GM12872 (cell line): ENCODE measurements at regions not wholly inside any gene's neighbourhood (a gene's known extent, or its start where the extent isn't known, plus 50 kb on each side); places are given as distances from the start of the nearest gene placed in this dataset.
A peak's percentile ranks its signal among the peaks of the same experiment; 100 is the strongest.

Experiments used
- CTCF ChIP-seq: IDR thresholded peaks from 3 replicates; pipeline ENCODE4 v1.5.1; 2011; ENCODE audit warnings: low read depth, mild to moderate bottlenecking, low read length, moderate library complexity; ENCODE audit not compliant: insufficient read depth

- no peak for TF ChIP-seq CTCF
These were observed 119.0 kb upstream of the TMEFF2 start for GRCh38 chr2:192313773-192314172.

GRCh38 chr2:192311701-192312460, 117.1 kb upstream of the TMEFF2 start:
- no peak for TF ChIP-seq CTCF

- no peak for TF ChIP-seq CTCF
These were observed 112.8 kb upstream of the TMEFF2 start for GRCh38 chr2:192307530-192307929.

GRCh38 chr2:192298664-192299063, 103.9 kb upstream of the TMEFF2 start:
- no peak for TF ChIP-seq CTCF

- no peak for TF ChIP-seq CTCF
These were observed 97.7 kb upstream of the TMEFF2 start for GRCh38 chr2:192292478-192292877.

GRCh38 chr2:192288295-192288694, 93.6 kb upstream of the TMEFF2 start:
- no peak for TF ChIP-seq CTCF

- peak; percentile 33; the same call in 1 of the 3 replicates for TF ChIP-seq CTCF
These were observed 91.5 kb upstream of the TMEFF2 start for GRCh38 chr2:192286093-192286701.
